WTC11 (cell line): ENCODE measurements at regions not wholly inside any gene's neighbourhood (a gene's known extent, or its start where the extent isn't known, plus 50 kb on each side); places are given as distances from the start of the nearest gene placed in this dataset.

ENCODE experiments used
- ATAC-seq: fragments of 200-7000 bp; cut with Tn5 transposase; 2 replicates; pipeline ENCODE4 v1.10.0; 2021; ENCODE audit warnings: mild to moderate bottlenecking, moderate library complexity
- CTCF ChIA-PET: fragments of 300-600 bp; sonication (Branson Sonifier 250); formaldehyde crosslinking; loops from one replicate; lab custom pipeline; 2021; ENCODE audit warnings: antibody characterized with exemption; lab: Charles Lee
- POLR2A ChIA-PET: fragments of 350-600 bp; sonication (Branson Sonifier 250); formaldehyde crosslinking; loops from one replicate; lab custom pipeline; 2021; ENCODE audit warnings: antibody characterized with exemption; lab: Charles Lee
- DNase-seq: peaks from one replicate; pipeline ENCODE4 v3.0.0; 2021; ENCODE audit warnings: low spot score
- H3K27ac Mint-ChIP-seq: 2 replicates; pipeline ENCODE4 v1.8.0; 2021; ENCODE audit warnings: mixed read lengths
- H3K27me3 Mint-ChIP-seq: 2 replicates; pipeline ENCODE4 v1.8.0; 2021; ENCODE audit warnings: low read depth, mild to moderate bottlenecking, moderate library complexity, mixed read lengths
- H3K36me3 Mint-ChIP-seq: 2 replicates; pipeline ENCODE4 v1.8.0; 2021; ENCODE audit warnings: mixed read lengths
- H3K4me1 Mint-ChIP-seq: 2 replicates; pipeline ENCODE4 v1.8.0; 2022; ENCODE audit warnings: mixed read lengths
- H3K4me3 Mint-ChIP-seq: 2 replicates; pipeline ENCODE4 v1.8.0; 2021; ENCODE audit warnings: mild to moderate bottlenecking, moderate library complexity, mixed read lengths
- H3K9me3 Mint-ChIP-seq: 2 replicates; pipeline ENCODE4 v1.8.0; 2021; ENCODE audit warnings: mixed read lengths
- CREB1 ChIP-seq: sonication (generic); formaldehyde crosslinking; IDR thresholded peaks from 2 replicates; pipeline ENCODE4 v1.8.0; 2023; ENCODE audit warnings: mild to moderate bottlenecking, missing genetic modification reagents
- GABPB1 ChIP-seq: sonication (generic); formaldehyde crosslinking; IDR thresholded peaks from 2 replicates; pipeline ENCODE4 v1.8.1; 2023; ENCODE audit warnings: mild to moderate bottlenecking, missing genetic modification reagents
- NFYB ChIP-seq: sonication (generic); formaldehyde crosslinking; conservative IDR thresholded peaks from 2 replicates; pipeline ENCODE4 v1.8.0; 2022; ENCODE audit warnings: low read depth, missing genetic modification reagents
- NR1H2 ChIP-seq: sonication (generic); formaldehyde crosslinking; IDR thresholded peaks from 2 replicates; pipeline ENCODE4 v1.9.0; 2021; ENCODE audit warnings: mild to moderate bottlenecking, moderate library complexity, missing genetic modification reagents
- OVOL2 ChIP-seq: fragments of 250-450 bp; sonication (Bioruptor Pico); IDR thresholded peaks from 2 replicates; pipeline ENCODE4 v1.9.0; 2021; ENCODE audit warnings: mild to moderate bottlenecking, borderline replicate concordance
- ZNF121 ChIP-seq: sonication (generic); formaldehyde crosslinking; IDR thresholded peaks from 2 replicates; pipeline ENCODE4 v1.8.0; 2023; ENCODE audit warnings: missing genetic modification reagents
- ZNF232 ChIP-seq: sonication (generic); formaldehyde crosslinking; IDR thresholded peaks from 2 replicates; pipeline ENCODE4 v1.8.0; 2022; ENCODE audit warnings: mild to moderate bottlenecking, missing genetic modification reagents
- TF ChIP-seq, protein P1 (sequence below): fragments of 200-600 bp; IDR thresholded peaks from 2 replicates; pipeline ENCODE4 v1.8.0; 2022; ENCODE audit warnings: antibody characterized with exemption
- TF ChIP-seq, protein P2 (sequence below): fragments of 250-450 bp; sonication (Bioruptor Pico); IDR thresholded peaks from 2 replicates; pipeline ENCODE4 v2.1.2; 2022; ENCODE audit warnings: mild to moderate bottlenecking, moderate library complexity
- TF ChIP-seq, protein P3 (sequence below): sonication (generic); formaldehyde crosslinking; IDR thresholded peaks from 2 replicates; pipeline ENCODE4 v1.8.1; 2023; ENCODE audit warnings: mild to moderate bottlenecking, missing genetic modification reagents
- TF ChIP-seq, protein P4 (sequence below): fragments of 250-450 bp; sonication (Bioruptor Pico); conservative IDR thresholded peaks from 2 replicates; pipeline ENCODE4 v1.9.0; 2021; ENCODE audit warnings: mild to moderate bottlenecking
- TF ChIP-seq, protein P5 (sequence below): fragments of 250-450 bp; sonication (Bioruptor Pico); IDR thresholded peaks from 2 replicates; pipeline ENCODE4 v1.9.0; 2021; ENCODE audit warnings: mild to moderate bottlenecking
- TF ChIP-seq, protein P6 (sequence below): sonication (generic); formaldehyde crosslinking; IDR thresholded peaks from 2 replicates; pipeline ENCODE4 v1.8.1; 2022; ENCODE audit warnings: mild to moderate bottlenecking, moderate library complexity, missing genetic modification reagents
- TF ChIP-seq, protein P7 (sequence below): sonication (generic); formaldehyde crosslinking; IDR thresholded peaks from 2 replicates; pipeline ENCODE4 v1.8.1; 2023; ENCODE audit warnings: mild to moderate bottlenecking, missing genetic modification reagents

DNA sequence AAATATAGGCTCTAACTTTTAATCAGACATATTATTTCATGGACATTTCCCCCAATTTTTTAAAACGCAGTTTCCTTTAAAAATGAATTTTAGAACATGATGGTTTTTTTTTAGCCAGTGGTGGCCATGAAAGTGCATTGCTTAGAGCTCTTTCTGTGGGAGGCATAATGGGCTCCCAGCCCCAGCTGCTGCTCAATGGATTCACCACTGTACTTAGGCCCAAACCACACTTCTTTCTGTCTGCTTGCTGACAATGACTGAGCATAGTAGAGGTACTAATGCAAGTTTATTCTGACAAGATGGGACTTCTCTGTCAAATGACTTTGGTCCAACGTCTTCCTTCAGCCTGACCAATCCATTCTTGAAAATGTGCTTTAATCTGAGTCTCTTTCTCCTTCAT is 400.2 kb upstream of the GRIA3 start:
- H3K9me3 Mint-ChIP-seq = peaks cover 5% of the 10 kb centered on the region; the same call in 1 of the 2 replicates

More for the DNA sequence above, 400.2 kb upstream of the GRIA3 start:
- H3K4me3 Mint-ChIP-seq = no peak overlapping the region
- ATAC-seq (no peak), DNase-seq (no peak)
- ChIA-PET CTCF (no interaction called here), POLR2A (no interaction called here)
- H3K27me3 Mint-ChIP-seq = no peaks in the 10 kb centered on the region
- no peak overlapping the region for H3K27ac Mint-ChIP-seq
- no peaks in the 10 kb centered on the region for H3K4me1 Mint-ChIP-seq
- TF ChIP-seq, protein P1, sequence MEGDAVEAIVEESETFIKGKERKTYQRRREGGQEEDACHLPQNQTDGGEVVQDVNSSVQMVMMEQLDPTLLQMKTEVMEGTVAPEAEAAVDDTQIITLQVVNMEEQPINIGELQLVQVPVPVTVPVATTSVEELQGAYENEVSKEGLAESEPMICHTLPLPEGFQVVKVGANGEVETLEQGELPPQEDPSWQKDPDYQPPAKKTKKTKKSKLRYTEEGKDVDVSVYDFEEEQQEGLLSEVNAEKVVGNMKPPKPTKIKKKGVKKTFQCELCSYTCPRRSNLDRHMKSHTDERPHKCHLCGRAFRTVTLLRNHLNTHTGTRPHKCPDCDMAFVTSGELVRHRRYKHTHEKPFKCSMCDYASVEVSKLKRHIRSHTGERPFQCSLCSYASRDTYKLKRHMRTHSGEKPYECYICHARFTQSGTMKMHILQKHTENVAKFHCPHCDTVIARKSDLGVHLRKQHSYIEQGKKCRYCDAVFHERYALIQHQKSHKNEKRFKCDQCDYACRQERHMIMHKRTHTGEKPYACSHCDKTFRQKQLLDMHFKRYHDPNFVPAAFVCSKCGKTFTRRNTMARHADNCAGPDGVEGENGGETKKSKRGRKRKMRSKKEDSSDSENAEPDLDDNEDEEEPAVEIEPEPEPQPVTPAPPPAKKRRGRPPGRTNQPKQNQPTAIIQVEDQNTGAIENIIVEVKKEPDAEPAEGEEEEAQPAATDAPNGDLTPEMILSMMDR = no peak
- TF ChIP-seq, protein P2, sequence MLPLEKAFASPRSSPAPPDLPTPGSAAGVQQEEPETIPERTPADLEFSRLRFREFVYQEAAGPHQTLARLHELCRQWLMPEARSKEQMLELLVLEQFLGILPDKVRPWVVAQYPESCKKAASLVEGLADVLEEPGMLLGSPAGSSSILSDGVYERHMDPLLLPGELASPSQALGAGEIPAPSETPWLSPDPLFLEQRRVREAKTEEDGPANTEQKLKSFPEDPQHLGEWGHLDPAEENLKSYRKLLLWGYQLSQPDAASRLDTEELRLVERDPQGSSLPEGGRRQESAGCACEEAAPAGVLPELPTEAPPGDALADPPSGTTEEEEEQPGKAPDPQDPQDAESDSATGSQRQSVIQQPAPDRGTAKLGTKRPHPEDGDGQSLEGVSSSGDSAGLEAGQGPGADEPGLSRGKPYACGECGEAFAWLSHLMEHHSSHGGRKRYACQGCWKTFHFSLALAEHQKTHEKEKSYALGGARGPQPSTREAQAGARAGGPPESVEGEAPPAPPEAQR (CRISPR knock-in tag) = no peak
- TF ChIP-seq GABPB1 (CRISPR knock-in tag) (no peak), NR1H2 (CRISPR knock-in tag) (no peak), OVOL2 (CRISPR knock-in tag) (no peak), CREB1 (CRISPR knock-in tag) (no peak), ZNF121 (CRISPR knock-in tag) (no peak), ZNF232 (CRISPR knock-in tag) (no peak), NFYB (CRISPR knock-in tag) (no peak)
- TF ChIP-seq, protein P3, sequence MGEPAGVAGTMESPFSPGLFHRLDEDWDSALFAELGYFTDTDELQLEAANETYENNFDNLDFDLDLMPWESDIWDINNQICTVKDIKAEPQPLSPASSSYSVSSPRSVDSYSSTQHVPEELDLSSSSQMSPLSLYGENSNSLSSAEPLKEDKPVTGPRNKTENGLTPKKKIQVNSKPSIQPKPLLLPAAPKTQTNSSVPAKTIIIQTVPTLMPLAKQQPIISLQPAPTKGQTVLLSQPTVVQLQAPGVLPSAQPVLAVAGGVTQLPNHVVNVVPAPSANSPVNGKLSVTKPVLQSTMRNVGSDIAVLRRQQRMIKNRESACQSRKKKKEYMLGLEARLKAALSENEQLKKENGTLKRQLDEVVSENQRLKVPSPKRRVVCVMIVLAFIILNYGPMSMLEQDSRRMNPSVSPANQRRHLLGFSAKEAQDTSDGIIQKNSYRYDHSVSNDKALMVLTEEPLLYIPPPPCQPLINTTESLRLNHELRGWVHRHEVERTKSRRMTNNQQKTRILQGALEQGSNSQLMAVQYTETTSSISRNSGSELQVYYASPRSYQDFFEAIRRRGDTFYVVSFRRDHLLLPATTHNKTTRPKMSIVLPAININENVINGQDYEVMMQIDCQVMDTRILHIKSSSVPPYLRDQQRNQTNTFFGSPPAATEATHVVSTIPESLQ (CRISPR knock-in tag) = no peak
- TF ChIP-seq, protein P4, sequence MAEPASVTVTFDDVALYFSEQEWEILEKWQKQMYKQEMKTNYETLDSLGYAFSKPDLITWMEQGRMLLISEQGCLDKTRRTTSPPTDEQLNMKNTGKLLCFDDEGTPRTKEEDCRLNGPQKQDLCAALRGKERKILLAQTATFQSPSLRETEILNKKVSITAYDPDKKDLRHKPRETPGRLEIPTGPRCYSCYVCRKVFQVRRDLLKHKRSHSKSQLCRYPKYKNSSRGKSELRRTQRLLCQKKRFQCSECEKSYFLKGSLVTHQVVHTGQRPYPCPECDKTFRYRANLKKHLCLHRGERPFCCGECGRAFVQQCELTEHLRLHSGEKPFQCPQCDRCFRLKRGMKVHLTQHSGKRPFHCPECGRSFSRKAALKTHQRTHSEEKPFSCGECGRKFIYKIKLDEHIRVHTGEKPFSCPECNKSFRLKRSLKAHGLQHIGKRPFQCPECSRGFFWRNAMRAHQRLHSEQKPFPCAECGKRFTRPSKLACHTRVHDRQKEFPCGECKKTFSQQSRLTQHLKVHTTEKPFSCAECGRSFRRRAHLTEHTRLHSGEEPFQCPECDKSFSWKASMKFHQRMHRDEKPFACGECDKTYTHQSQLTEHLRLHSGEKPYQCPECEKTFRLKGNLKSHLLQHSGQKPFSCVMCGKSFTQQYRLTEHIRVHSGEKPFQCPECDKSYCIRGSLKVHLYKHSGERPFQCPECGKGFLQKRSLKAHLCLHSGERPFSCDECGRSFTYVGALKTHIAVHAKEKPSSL (CRISPR knock-in tag) = no peak
- TF ChIP-seq, protein P5, sequence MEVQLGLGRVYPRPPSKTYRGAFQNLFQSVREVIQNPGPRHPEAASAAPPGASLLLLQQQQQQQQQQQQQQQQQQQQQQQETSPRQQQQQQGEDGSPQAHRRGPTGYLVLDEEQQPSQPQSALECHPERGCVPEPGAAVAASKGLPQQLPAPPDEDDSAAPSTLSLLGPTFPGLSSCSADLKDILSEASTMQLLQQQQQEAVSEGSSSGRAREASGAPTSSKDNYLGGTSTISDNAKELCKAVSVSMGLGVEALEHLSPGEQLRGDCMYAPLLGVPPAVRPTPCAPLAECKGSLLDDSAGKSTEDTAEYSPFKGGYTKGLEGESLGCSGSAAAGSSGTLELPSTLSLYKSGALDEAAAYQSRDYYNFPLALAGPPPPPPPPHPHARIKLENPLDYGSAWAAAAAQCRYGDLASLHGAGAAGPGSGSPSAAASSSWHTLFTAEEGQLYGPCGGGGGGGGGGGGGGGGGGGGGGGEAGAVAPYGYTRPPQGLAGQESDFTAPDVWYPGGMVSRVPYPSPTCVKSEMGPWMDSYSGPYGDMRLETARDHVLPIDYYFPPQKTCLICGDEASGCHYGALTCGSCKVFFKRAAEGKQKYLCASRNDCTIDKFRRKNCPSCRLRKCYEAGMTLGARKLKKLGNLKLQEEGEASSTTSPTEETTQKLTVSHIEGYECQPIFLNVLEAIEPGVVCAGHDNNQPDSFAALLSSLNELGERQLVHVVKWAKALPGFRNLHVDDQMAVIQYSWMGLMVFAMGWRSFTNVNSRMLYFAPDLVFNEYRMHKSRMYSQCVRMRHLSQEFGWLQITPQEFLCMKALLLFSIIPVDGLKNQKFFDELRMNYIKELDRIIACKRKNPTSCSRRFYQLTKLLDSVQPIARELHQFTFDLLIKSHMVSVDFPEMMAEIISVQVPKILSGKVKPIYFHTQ (CRISPR knock-in tag) = no peak
- TF ChIP-seq, protein P6, sequence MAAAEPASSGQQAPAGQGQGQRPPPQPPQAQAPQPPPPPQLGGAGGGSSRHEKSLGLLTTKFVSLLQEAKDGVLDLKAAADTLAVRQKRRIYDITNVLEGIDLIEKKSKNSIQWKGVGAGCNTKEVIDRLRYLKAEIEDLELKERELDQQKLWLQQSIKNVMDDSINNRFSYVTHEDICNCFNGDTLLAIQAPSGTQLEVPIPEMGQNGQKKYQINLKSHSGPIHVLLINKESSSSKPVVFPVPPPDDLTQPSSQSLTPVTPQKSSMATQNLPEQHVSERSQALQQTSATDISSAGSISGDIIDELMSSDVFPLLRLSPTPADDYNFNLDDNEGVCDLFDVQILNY (CRISPR knock-in tag) = no peak
- TF ChIP-seq, protein P7, sequence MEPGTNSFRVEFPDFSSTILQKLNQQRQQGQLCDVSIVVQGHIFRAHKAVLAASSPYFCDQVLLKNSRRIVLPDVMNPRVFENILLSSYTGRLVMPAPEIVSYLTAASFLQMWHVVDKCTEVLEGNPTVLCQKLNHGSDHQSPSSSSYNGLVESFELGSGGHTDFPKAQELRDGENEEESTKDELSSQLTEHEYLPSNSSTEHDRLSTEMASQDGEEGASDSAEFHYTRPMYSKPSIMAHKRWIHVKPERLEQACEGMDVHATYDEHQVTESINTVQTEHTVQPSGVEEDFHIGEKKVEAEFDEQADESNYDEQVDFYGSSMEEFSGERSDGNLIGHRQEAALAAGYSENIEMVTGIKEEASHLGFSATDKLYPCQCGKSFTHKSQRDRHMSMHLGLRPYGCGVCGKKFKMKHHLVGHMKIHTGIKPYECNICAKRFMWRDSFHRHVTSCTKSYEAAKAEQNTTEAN (CRISPR knock-in tag) = no peak
- no peaks in the 10 kb centered on the region for H3K36me3 Mint-ChIP-seq
